ENCODE measurements at regions not wholly inside any gene's neighbourhood (a gene's known extent, or its start where the extent isn't known, plus 50 kb on each side); places are given as distances from the start of the nearest gene placed in this dataset.

DNA sequence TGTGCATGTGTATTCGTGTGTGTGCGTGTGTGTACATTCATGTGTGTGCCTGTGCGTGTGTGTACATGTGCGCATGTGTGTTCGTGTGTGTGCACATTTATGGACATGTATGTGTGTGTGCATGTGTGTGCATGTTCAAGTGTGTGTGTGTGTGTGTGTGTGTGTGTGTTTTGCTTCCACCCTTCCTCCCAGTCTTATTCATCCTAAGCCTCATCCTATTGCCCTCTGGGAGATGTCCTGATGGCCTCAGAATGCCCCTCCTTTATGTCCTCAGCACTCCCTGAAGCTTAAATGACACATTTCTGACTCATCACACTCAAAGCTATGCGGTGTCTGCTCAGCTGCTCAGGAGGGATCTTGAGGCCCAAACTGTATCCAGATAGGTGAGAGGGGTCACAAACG, 76.6 kb upstream of the CCDC167 start:
- 83 to 87% methylated on average over 7 of the region's 7 CpGs for WGBS, 2 donors
- ATAC-seq (ENCODE audit: insufficient read depth, low FRiP score) (no peak), DNase-seq (no peak)
- Histone ChIP-seq H3K9me3 (ENCODE audit: control insufficient read depth in 4 of 4, insufficient read depth in 3 of 4, low read length in 3 of 4) (peaks cover 0 to 2% (median 0%) of the 10 kb centered on the region in 4 donors), H3K9ac (ENCODE audit: insufficient read depth in 1 of 2, low read length in 2 of 2) (no peak overlapping the region), H3K27ac (ENCODE audit: low read depth in 1 of 2, low read length in 1 of 2) (no peak overlapping the region), H3K4me3 (no peak overlapping the region), H3K36me3 (ENCODE audit: control insufficient read depth in 4 of 4, insufficient read depth in 4 of 4, low read length in 4 of 4) (no peaks in the 10 kb centered on the region), H3K4me1 (ENCODE audit: control insufficient read depth in 5 of 5, insufficient read depth in 5 of 5, low read length in 5 of 5) (no peaks in the 10 kb centered on the region), H3K27me3 (ENCODE audit: control insufficient read depth in 3 of 3, insufficient read depth in 3 of 3, low read length in 2 of 3) (peaks cover 0 to 14% (median 2%) of the 10 kb centered on the region in 3 donors)
- TF ChIP-seq, protein P1, sequence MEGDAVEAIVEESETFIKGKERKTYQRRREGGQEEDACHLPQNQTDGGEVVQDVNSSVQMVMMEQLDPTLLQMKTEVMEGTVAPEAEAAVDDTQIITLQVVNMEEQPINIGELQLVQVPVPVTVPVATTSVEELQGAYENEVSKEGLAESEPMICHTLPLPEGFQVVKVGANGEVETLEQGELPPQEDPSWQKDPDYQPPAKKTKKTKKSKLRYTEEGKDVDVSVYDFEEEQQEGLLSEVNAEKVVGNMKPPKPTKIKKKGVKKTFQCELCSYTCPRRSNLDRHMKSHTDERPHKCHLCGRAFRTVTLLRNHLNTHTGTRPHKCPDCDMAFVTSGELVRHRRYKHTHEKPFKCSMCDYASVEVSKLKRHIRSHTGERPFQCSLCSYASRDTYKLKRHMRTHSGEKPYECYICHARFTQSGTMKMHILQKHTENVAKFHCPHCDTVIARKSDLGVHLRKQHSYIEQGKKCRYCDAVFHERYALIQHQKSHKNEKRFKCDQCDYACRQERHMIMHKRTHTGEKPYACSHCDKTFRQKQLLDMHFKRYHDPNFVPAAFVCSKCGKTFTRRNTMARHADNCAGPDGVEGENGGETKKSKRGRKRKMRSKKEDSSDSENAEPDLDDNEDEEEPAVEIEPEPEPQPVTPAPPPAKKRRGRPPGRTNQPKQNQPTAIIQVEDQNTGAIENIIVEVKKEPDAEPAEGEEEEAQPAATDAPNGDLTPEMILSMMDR (IDR thresholded peaks at IDR 0.05; ENCODE audit: control extremely low read depth, extremely low read depth): no peak

DNA sequence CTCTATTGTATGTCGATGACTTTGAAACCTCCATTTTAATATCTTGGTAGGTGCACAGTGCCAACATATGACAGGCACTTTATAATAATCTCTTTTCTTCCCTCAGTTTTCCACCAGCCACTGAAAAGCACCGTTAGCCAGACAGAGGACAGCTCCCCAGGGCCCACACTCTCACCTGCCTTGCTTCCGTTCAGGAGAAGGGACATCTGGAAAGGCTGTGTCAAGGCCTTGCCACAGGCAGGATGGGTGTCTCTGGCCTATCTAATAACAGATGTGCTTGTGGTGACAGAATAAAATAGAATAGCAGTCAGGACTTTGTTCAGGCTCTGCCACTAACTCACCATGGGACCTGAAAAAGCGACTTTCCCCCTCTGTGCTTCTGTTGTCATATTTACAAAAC, 75.5 kb upstream of the CCDC167 start:
- DNase-seq (no peak), ATAC-seq (ENCODE audit: insufficient read depth, low FRiP score) (no peak)
- whole genome bisulfite sequencing, 2 donors: 82 to 91% methylated on average over 4 of the region's 4 CpGs
- Histone ChIP-seq H3K27me3 (ENCODE audit: control insufficient read depth in 3 of 3, insufficient read depth in 3 of 3, low read length in 2 of 3) (peaks cover 0 to 25% (median 7%) of the 10 kb centered on the region in 3 donors), H3K9me3 (ENCODE audit: control insufficient read depth in 4 of 4, insufficient read depth in 3 of 4, low read length in 3 of 4) (peaks cover 0 to 1% (median 0%) of the 10 kb centered on the region in 4 donors), H3K36me3 (ENCODE audit: control insufficient read depth in 4 of 4, insufficient read depth in 4 of 4, low read length in 4 of 4) (no peaks in the 10 kb centered on the region), H3K4me1 (ENCODE audit: control insufficient read depth in 5 of 5, insufficient read depth in 5 of 5, low read length in 5 of 5) (no peaks in the 10 kb centered on the region), H3K4me3 (no peak overlapping the region), H3K27ac (ENCODE audit: low read depth in 1 of 2, low read length in 1 of 2) (no peak overlapping the region), H3K9ac (ENCODE audit: insufficient read depth in 1 of 2, low read length in 2 of 2) (no peak overlapping the region)
- TF ChIP-seq, protein P1 (IDR thresholded peaks at IDR 0.05; ENCODE audit: control extremely low read depth, extremely low read depth): no peak

DNA sequence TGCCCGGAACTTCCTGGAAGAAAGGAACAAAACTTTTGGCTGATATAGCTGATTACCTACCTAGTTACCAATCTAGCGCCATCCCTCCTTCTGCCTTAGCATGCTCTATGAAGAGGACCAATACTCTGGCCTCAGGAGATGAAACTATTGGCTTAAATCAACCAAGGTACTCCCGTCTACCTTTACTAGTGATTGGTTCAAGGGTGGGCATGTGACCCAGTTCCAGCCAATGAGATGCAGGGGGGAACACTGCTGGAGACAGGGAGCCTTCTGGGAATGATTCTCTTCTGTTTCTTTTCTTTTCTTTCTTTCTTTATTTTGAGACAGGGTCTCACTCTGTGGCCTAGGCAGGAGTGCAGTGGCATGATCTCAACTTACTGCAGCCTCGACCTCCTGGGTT, 72.6 kb upstream of the CCDC167 start:
- Histone ChIP-seq H3K27ac (ENCODE audit: low read depth in 1 of 2, low read length in 1 of 2) (no peak overlapping the region), H3K36me3 (ENCODE audit: control insufficient read depth in 4 of 4, insufficient read depth in 4 of 4, low read length in 4 of 4) (no peaks in the 10 kb centered on the region), H3K9ac (ENCODE audit: insufficient read depth in 1 of 2, low read length in 2 of 2) (no peak overlapping the region), H3K4me3 (no peak overlapping the region), H3K4me1 (ENCODE audit: control insufficient read depth in 5 of 5, insufficient read depth in 5 of 5, low read length in 5 of 5) (no peaks in the 10 kb centered on the region), H3K9me3 (ENCODE audit: control insufficient read depth in 4 of 4, insufficient read depth in 3 of 4, low read length in 3 of 4) (no peaks in the 10 kb centered on the region), H3K27me3 (ENCODE audit: control insufficient read depth in 3 of 3, insufficient read depth in 3 of 3, low read length in 2 of 3) (peaks cover 0 to 33% (median 7%) of the 10 kb centered on the region in 3 donors)
- 91 to 99% methylated on average over 4 of the region's 4 CpGs for WGBS, 2 donors
- DNase-seq (no peak), ATAC-seq (ENCODE audit: insufficient read depth, low FRiP score) (no peak)
- TF ChIP-seq, protein P1 (IDR thresholded peaks at IDR 0.05; ENCODE audit: control extremely low read depth, extremely low read depth): no peak

DNA sequence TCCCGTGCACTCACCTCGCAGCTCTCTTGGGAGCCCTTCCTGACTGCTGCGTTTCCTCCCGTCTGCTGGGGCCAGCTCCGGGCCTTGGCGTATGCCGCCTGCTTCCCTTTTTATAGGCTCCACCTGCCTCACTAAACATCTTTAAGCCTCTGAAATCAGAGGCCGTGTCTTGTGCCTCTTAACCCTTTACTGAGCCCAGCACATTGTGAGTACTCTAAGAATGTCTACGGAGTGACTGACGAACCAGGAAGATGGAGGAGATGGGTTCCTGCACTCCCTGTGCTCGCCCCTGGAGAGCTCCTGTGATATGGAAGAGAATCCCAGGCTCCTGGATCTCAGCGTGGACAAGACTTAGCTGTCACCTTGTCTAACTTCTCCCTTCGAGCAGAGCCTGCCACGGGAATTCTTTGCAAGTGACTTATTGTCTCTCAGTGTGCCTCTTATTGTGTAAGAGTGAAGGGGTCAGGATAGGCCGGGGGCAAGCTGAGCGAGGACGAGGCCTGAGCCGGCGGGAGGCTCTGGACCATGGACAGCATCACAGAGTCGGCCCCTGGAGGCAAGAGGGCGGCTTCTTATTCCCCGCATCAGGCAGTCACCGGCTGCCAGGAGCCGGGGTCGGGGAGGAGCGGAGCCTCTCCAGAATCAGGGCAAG, 70.9 kb upstream of the CCDC167 start:
- Histone ChIP-seq H3K36me3 (ENCODE audit: control insufficient read depth in 4 of 4, insufficient read depth in 4 of 4, low read length in 4 of 4) (no peaks in the 10 kb centered on the region), H3K4me3 (no peak overlapping the region), H3K4me1 (ENCODE audit: control insufficient read depth in 5 of 5, insufficient read depth in 5 of 5, low read length in 5 of 5) (peaks cover 0 to 8% (median 2%) of the 10 kb centered on the region in 5 donors), H3K9me3 (ENCODE audit: control insufficient read depth in 4 of 4, insufficient read depth in 3 of 4, low read length in 3 of 4) (no peaks in the 10 kb centered on the region), H3K9ac (ENCODE audit: insufficient read depth in 1 of 2, low read length in 2 of 2) (no peak overlapping the region), H3K27ac (ENCODE audit: low read depth in 1 of 2, low read length in 1 of 2) (no peak overlapping the region), H3K27me3 (ENCODE audit: control insufficient read depth in 3 of 3, insufficient read depth in 3 of 3, low read length in 2 of 3) (peaks cover 0 to 32% (median 7%) of the 10 kb centered on the region in 3 donors)
- no peak for ATAC-seq (ENCODE audit: insufficient read depth, low FRiP score)
- no peak for DNase-seq
- 41 to 50% methylated on average over 26 of the region's 26 CpGs for WGBS, 2 donors
- TF ChIP-seq, protein P1 (IDR thresholded peaks at IDR 0.05; ENCODE audit: control extremely low read depth, extremely low read depth): no peak
